ENCODE measurements at regions not wholly inside any gene's neighbourhood (a gene's known extent, or its start where the extent isn't known, plus 50 kb on each side); places are given as distances from the start of the nearest gene placed in this dataset.

- no peak for DNase-seq (ENCODE audit: low spot score)
Observed at GRCh38 chr4:155616117-155616516, 50.5 kb upstream of the GUCY1A1 start.

- no peak for DNase-seq (ENCODE audit: low spot score)
Observed at GRCh38 chr4:155615081-155615887, 51.4 kb upstream of the GUCY1A1 start.

GRCh38 chr4:155614111-155614762 is 52.4 kb upstream of the GUCY1A1 start:
- no peak for DNase-seq (ENCODE audit: low spot score)

- no peak for DNase-seq (ENCODE audit: low spot score)
Observed at GRCh38 chr4:155612074-155612473, 54.6 kb upstream of the GUCY1A1 start.

- DNase-seq (ENCODE audit: low spot score), result no peak
Observed at GRCh38 chr4:155611501-155611900, 55.1 kb upstream of the GUCY1A1 start.

GRCh38 chr4:155610143-155610542 is 56.5 kb upstream of the GUCY1A1 start:
- DNase-seq (ENCODE audit: low spot score), result no peak

GRCh38 chr4:155609455-155610059 is 57.1 kb upstream of the GUCY1A1 start:
- no peak for DNase-seq (ENCODE audit: low spot score)

- DNase-seq (ENCODE audit: low spot score), result no peak
Observed at GRCh38 chr4:155608225-155608885, 58.3 kb upstream of the GUCY1A1 start.

GRCh38 chr4:155607481-155607880 is 59.2 kb upstream of the GUCY1A1 start:
- no peak for DNase-seq (ENCODE audit: low spot score)

GRCh38 chr4:155604718-155605626 is 61.7 kb upstream of the GUCY1A1 start:
- peak; percentile 84 for DNase-seq (ENCODE audit: low spot score)

GRCh38 chr4:155603360-155603891 is 63.2 kb upstream of the GUCY1A1 start:
- DNase-seq (ENCODE audit: low spot score), result no peak

- DNase-seq (ENCODE audit: low spot score), result peak; percentile 13
Observed at GRCh38 chr4:155602351-155603140, 64.1 kb upstream of the GUCY1A1 start.

GRCh38 chr4:155600244-155600643 is 66.4 kb upstream of the GUCY1A1 start:
- no peak for DNase-seq (ENCODE audit: low spot score)

GRCh38 chr4:155599596-155599995 is 67.1 kb upstream of the GUCY1A1 start:
- no peak for DNase-seq (ENCODE audit: low spot score)

- no peak for DNase-seq (ENCODE audit: low spot score)
Observed at GRCh38 chr4:155599085-155599484, 67.6 kb upstream of the GUCY1A1 start.

- DNase-seq (ENCODE audit: low spot score), result no peak
Observed at GRCh38 chr4:155597933-155598451, 68.7 kb upstream of the GUCY1A1 start.

- DNase-seq (ENCODE audit: low spot score), result no peak
Observed at GRCh38 chr4:155597281-155597680, 69.4 kb upstream of the GUCY1A1 start.

- no peak for DNase-seq (ENCODE audit: low spot score)
Observed at GRCh38 chr4:155593793-155594192, 72.9 kb upstream of the GUCY1A1 start.

- peak; percentile 8 for DNase-seq (ENCODE audit: low spot score)
Observed at GRCh38 chr4:155592938-155593297, 73.7 kb upstream of the GUCY1A1 start.

Data from AG08395 (cell line).